GM23248 (cell line): ENCODE measurements at regions not wholly inside any gene's neighbourhood (a gene's known extent, or its start where the extent isn't known, plus 50 kb on each side); places are given as distances from the start of the nearest gene placed in this dataset.

Source experiments
- EZH2 ChIP-seq: fragments of 200-600 bp; sonication (generic); IDR thresholded peaks from 2 replicates; pipeline ENCODE4 v1.6.1; 2018; ENCODE audit warnings: antibody characterized with exemption, mild to moderate bottlenecking; ENCODE audit not compliant: insufficient read depth, poor library complexity, severe bottlenecking
- EZH2phosphoT487 ChIP-seq: fragments of 200-600 bp; sonication (generic); IDR thresholded peaks from 2 replicates; pipeline ENCODE4 v1.6.1; 2018; ENCODE audit warnings: antibody characterized with exemption, moderate library complexity, mild to moderate bottlenecking, low read depth; ENCODE audit not compliant: insufficient read depth

DNA sequence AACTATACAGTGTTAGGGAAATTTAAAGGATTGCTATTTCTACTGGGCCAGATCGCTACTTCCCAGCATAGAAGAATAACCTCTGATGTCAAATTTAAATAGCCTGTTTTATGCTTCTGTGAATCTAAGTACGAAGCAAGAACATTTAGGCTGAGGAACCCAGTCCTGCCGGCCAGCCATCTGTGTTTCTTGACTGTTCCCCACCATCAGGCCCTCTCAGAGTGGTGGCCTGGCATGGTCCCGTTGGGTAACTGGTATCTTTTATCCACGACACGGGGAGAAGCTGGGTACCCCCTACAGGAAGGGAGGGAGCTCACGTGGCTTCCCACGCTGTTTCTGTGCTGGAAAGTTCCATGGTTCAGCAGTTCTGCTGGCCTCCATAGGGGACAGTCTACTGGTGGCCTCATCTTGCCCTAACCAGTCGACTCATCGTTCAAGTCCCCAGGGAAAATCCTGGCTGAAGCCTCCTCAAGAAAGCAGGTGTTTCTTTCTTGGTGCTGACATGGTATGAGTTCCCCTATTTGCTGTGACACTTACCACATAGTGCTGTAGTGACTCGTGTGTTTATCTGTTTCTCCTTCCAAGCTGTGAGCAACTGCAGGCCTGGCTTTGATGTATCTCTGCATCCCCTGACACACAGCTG lies 201.7 kb upstream of the NLRP1 start:
- TF ChIP-seq EZH2 (no peak), EZH2phosphoT487 (no peak)
